OCI-LY3 (cell line): ENCODE measurements at regions not wholly inside any gene's neighbourhood (a gene's known extent, or its start where the extent isn't known, plus 50 kb on each side); places are given as distances from the start of the nearest gene placed in this dataset.

Experiments
- CTCF ChIP-seq: fragments of 200-600, 300-600 bp; sonication (generic); IDR thresholded peaks from 2 replicates; pipeline ENCODE4 v1.5.1; 2014; ENCODE audit warnings: antibody characterized with exemption, low read length, low read depth
- EZH2phosphoT487 ChIP-seq: fragments of 200-600 bp; shearing (Covaris generic); IDR thresholded peaks from 2 replicates; pipeline ENCODE4 v1.6.1; 2018; ENCODE audit warnings: antibody characterized with exemption, mixed run types, low read depth

GRCh38 chr19:30682999-30683536 is 310.9 kb downstream of the ZNF536 start:
- TF ChIP-seq CTCF (peak; percentile 96), EZH2phosphoT487 (no peak)
